ENCODE measurements at regions not wholly inside any gene's neighbourhood (a gene's known extent, or its start where the extent isn't known, plus 50 kb on each side); places are given as distances from the start of the nearest gene placed in this dataset.
"Not testable (repeated sequence)": the region's sequence is repeated elsewhere in the genome, so short reads cannot be mapped to it uniquely, and the experiment has no call there.

GRCh38 chr6:137581019-137581707 is 87.0 kb upstream of the OLIG3 start:
- ChIA-PET CTCF (interaction anchor here (0.6 to 1.5 kb wide), 2 partner anchors 11 to 21 kb away, joined by 3 to 7 read pairs; no protein-coding TSS in a partner anchor), POLR2A (ENCODE audit: unreplicated experiment) (no interaction called here)
- Histone ChIP-seq H3K27ac (ENCODE audit: insufficient read depth, low read length) (no peak overlapping the region), H2BK20ac (ENCODE audit: low read depth, low read length) (no peak overlapping the region), H4K5ac (ENCODE audit: low read depth, low read length) (no peak overlapping the region), H3K4me2 (ENCODE audit: low read depth, low read length) (no peak overlapping the region), H3K36me3 (ENCODE audit: control insufficient read depth, insufficient read depth, low read length) (no peaks in the 10 kb centered on the region), H3K27me3 (ENCODE audit: control insufficient read depth, insufficient read depth, low read length) (no peaks in the 10 kb centered on the region), H2AK5ac (ENCODE audit: low read depth, low read length) (no peak overlapping the region), H2BK15ac (ENCODE audit: low read depth, low read length) (no peak overlapping the region), H4K20me1 (ENCODE audit: insufficient read depth, low read length) (no peaks in the 10 kb centered on the region), H3K23ac (ENCODE audit: low read depth, low read length) (no peak overlapping the region), H3K9me1 (ENCODE audit: insufficient read depth, low read length) (no peaks in the 10 kb centered on the region), H3K14ac (replicated peaks; ENCODE audit: low read depth, low read length) (no peak overlapping the region), H3K9ac (ENCODE audit: low read depth, low read length) (no peak overlapping the region), H3K9me3 (ENCODE audit: control insufficient read depth, insufficient read depth, low read length) (no peaks in the 10 kb centered on the region), H2BK5ac (ENCODE audit: low read depth, low read length, poor library complexity, severe bottlenecking) (no peak overlapping the region), H2AK9ac (replicated peaks; ENCODE audit: low read depth, low read length, poor library complexity) (no peak overlapping the region), H3K4me1 (ENCODE audit: control insufficient read depth, insufficient read depth, low read length) (no peaks in the 10 kb centered on the region), H3K18ac (ENCODE audit: low read depth, low read length) (no peak overlapping the region), H2BK120ac (ENCODE audit: low read depth, low read length) (no peak overlapping the region), H3K4ac (ENCODE audit: low read depth, low read length) (no peak overlapping the region), H4K91ac (ENCODE audit: insufficient read depth, low read depth, low read length) (no peak overlapping the region), H3K56ac (ENCODE audit: extremely low read depth, insufficient read depth, low read length) (no peak overlapping the region), H4K8ac (ENCODE audit: low read depth in 2 of 2, low read length in 2 of 2) (no peak overlapping the region), H2AFZ (replicated peaks; ENCODE audit: low read length, poor library complexity) (no peak overlapping the region), H3K4me3 (ENCODE audit: insufficient read depth, low read depth, low read length) (no peak overlapping the region), H3K79me1 (ENCODE audit: low read depth in 1 of 2, low read length in 2 of 2) (no peaks in the 10 kb centered on the region)
- dilution Hi-C loops (cut with HindIII; ENCODE audit: low sequenced_read_pairs, unreplicated experiment): no loop called here
- BruUV-seq (replicated peaks): no TSS peak
- TF ChIP-seq MXI1 (IDR thresholded peaks at IDR 0.05; ENCODE audit: borderline replicate concordance, low read depth, low read length): no peak
- intact Hi-C loops (cut with micrococcal nuclease): no loop called here
- WGBS, 2 experiments (ENCODE audit: extremely low coverage in 2 of 2, insufficient read length in 1 of 2): 64% methylated on average over 2 of the region's 3 CpGs; no CpG with 5 or more reads in 1 of the 2 experiments
- no peak for ATAC-seq (ENCODE audit: low read depth)
- in situ Hi-C loops (cut with MboI; ENCODE audit: low sequenced_read_pairs): no loop called here
- DNase-seq: no peak

GRCh38 chr6:137583519-137583918 is 89.3 kb upstream of the OLIG3 start:
- H2BK15ac ChIP-seq (ENCODE audit: low read depth, low read length); H2AK5ac ChIP-seq (ENCODE audit: low read depth, low read length); H3K9ac ChIP-seq (ENCODE audit: low read depth, low read length); H2BK120ac ChIP-seq (ENCODE audit: low read depth, low read length); H3K4me3 ChIP-seq (ENCODE audit: insufficient read depth, low read depth, low read length); H3K79me1 ChIP-seq (ENCODE audit: low read depth in 1 of 2, low read length in 2 of 2); H4K91ac ChIP-seq (ENCODE audit: insufficient read depth, low read depth, low read length); H3K4me2 ChIP-seq (ENCODE audit: low read depth, low read length); intact Hi-C loops (cut with micrococcal nuclease); H4K8ac ChIP-seq (ENCODE audit: low read depth in 2 of 2, low read length in 2 of 2); DNase-seq; H3K14ac ChIP-seq (replicated peaks; ENCODE audit: low read depth, low read length); H3K23ac ChIP-seq (ENCODE audit: low read depth, low read length); BruUV-seq (replicated peaks); H4K20me1 ChIP-seq (ENCODE audit: insufficient read depth, low read length); H2AFZ ChIP-seq (replicated peaks; ENCODE audit: low read length, poor library complexity); H3K4me1 ChIP-seq (ENCODE audit: control insufficient read depth, insufficient read depth, low read length); H4K5ac ChIP-seq (ENCODE audit: low read depth, low read length); H3K9me1 ChIP-seq (ENCODE audit: insufficient read depth, low read length); H3K9me3 ChIP-seq (ENCODE audit: control insufficient read depth, insufficient read depth, low read length); ATAC-seq (ENCODE audit: low read depth); H3K27me3 ChIP-seq (ENCODE audit: control insufficient read depth, insufficient read depth, low read length); H2AK9ac ChIP-seq (replicated peaks; ENCODE audit: low read depth, low read length, poor library complexity); dilution Hi-C loops (cut with HindIII; ENCODE audit: low sequenced_read_pairs, unreplicated experiment); H3K56ac ChIP-seq (ENCODE audit: extremely low read depth, insufficient read depth, low read length); H2BK5ac ChIP-seq (ENCODE audit: low read depth, low read length, poor library complexity, severe bottlenecking); H3K27ac ChIP-seq (ENCODE audit: insufficient read depth, low read length); H3K18ac ChIP-seq (ENCODE audit: low read depth, low read length); POLR2A ChIA-PET (ENCODE audit: unreplicated experiment); H3K36me3 ChIP-seq (ENCODE audit: control insufficient read depth, insufficient read depth, low read length); CTCF ChIA-PET; H3K4ac ChIP-seq (ENCODE audit: low read depth, low read length); H2BK20ac ChIP-seq (ENCODE audit: low read depth, low read length); in situ Hi-C loops (cut with MboI; ENCODE audit: low sequenced_read_pairs): not testable (repeated sequence)
- 83% methylated on average over 2 of the region's 6 CpGs; no CpG with 5 or more reads in 1 of the 2 experiments for WGBS, 2 experiments (ENCODE audit: extremely low coverage in 2 of 2, insufficient read length in 1 of 2)
